Panc1 (cell line): ENCODE measurements at regions not wholly inside any gene's neighbourhood (a gene's known extent, or its start where the extent isn't known, plus 50 kb on each side); places are given as distances from the start of the nearest gene placed in this dataset.

Experiments used
- ATAC-seq: fragments of 200-7000 bp; cut with Tn5 transposase; 2 replicates; pipeline ENCODE4 v1.9.1; 2020; ENCODE audit warnings: mild to moderate bottlenecking, moderate library complexity
- BruUV-seq: library from RNA; stranded (reverse); fragments of 400-500 nt; replicated peaks from 2 replicates; lab custom pipeline; 2021; lab: Mats Ljungman, UMichigan
- CTCF ChIA-PET: fragments of 300-600 bp; sonication (Branson Sonifier 250); formaldehyde crosslinking; loops from one replicate; lab custom pipeline; 2022; ENCODE audit warnings: antibody characterized with exemption; lab: Charles Lee
- POLR2A ChIA-PET: fragments of 300-600 bp; sonication (Branson Sonifier 250); formaldehyde crosslinking; loops from one replicate; lab custom pipeline; 2022; ENCODE audit warnings: antibody characterized with exemption; lab: Charles Lee
- DNase-seq: peaks from one replicate; pipeline ENCODE4 v3.0.0-alpha.2; 2010; ENCODE audit warnings: low read depth, low spot score
- H3K27ac ChIP-seq: 2 replicates; pipeline ENCODE4 v1.5.1; 2011; ENCODE audit warnings: mild to moderate bottlenecking, low read length, inconsistent platforms
- H3K27me3 ChIP-seq: fragments of 200-500 bp; sonication (Bioruptor generic); 2 replicates; pipeline ENCODE4 v1.6.0; 2014; ENCODE audit warnings: low read length, inconsistent platforms; ENCODE audit not compliant: control insufficient read depth, insufficient read depth
- H3K36me3 ChIP-seq: fragments of 200-500 bp; sonication (Bioruptor generic); 2 replicates; pipeline ENCODE4 v1.5.1; 2014; ENCODE audit warnings: inconsistent platforms, mild to moderate bottlenecking, low read length, moderate library complexity; ENCODE audit not compliant: control insufficient read depth, insufficient read depth
- H3K4me1 ChIP-seq: 2 replicates; pipeline ENCODE4 v1.5.1; 2011; ENCODE audit warnings: inconsistent platforms, mild to moderate bottlenecking, low read length, moderate library complexity; ENCODE audit not compliant: control insufficient read depth, insufficient read depth
- H3K4me3 ChIP-seq, 2 experiments: 2 replicates each; pipeline ENCODE4 v1.5.1; 2011 to 2012; ENCODE audit warnings: low read depth in 2 of 2, low read length in 2 of 2, mild to moderate bottlenecking in 2 of 2, inconsistent platforms in 1 of 2, moderate library complexity in 1 of 2
- H3K9me3 ChIP-seq: fragments of 200-500 bp; sonication (Bioruptor generic); 2 replicates; pipeline ENCODE4 v1.5.1; 2014; ENCODE audit warnings: low read depth, mild to moderate bottlenecking, inconsistent platforms, low read length, moderate library complexity; ENCODE audit not compliant: control insufficient read depth, insufficient read depth
- POLR2AphosphoS5 ChIP-seq: IDR thresholded peaks from 2 replicates; pipeline ENCODE4 v1.6.1; 2012; ENCODE audit warnings: mild to moderate bottlenecking, low read depth, low read length, moderate library complexity
- SIN3A ChIP-seq: IDR thresholded peaks from 2 replicates; pipeline ENCODE4 v1.6.1; 2012; ENCODE audit warnings: low read depth, mild to moderate bottlenecking, low read length, moderate library complexity, borderline replicate concordance; ENCODE audit not compliant: insufficient read depth
- TCF7L2 ChIP-seq: IDR thresholded peaks from 2 replicates; pipeline ENCODE4 v1.6.1; 2011; ENCODE audit warnings: mild to moderate bottlenecking, low read depth, low read length, inconsistent platforms
- in situ Hi-C: cut with HindIII; loops from 2 replicates; pipeline ENCODE4 v1.10.0; 2016; ENCODE audit warnings: low sequenced_read_pairs, low pct_unique_long_range_greater_than_20kb
- intact Hi-C: fragments of 100-400 bp; cut with micrococcal nuclease; formaldehyde crosslinking; loops from one replicate; pipeline ENCODE4 v1.10.0; 2022; ENCODE audit not compliant: unreplicated experiment
- TF ChIP-seq, protein P1 (sequence below): fragments of 450-650 bp; IDR thresholded peaks from 2 replicates; pipeline ENCODE4 v1.5.1; 2017; ENCODE audit warnings: mild to moderate bottlenecking
- TF ChIP-seq, protein P2 (sequence below), 2 experiments: IDR thresholded peaks; 2 replicates each; pipeline ENCODE4 v1.6.1; 2011 to 2012; ENCODE audit warnings: low read depth in 2 of 2, control low read depth in 1 of 2, low read length in 1 of 2, mild to moderate bottlenecking in 1 of 2, moderate library complexity in 1 of 2; ENCODE audit not compliant: insufficient read depth in 1 of 2

DNA sequence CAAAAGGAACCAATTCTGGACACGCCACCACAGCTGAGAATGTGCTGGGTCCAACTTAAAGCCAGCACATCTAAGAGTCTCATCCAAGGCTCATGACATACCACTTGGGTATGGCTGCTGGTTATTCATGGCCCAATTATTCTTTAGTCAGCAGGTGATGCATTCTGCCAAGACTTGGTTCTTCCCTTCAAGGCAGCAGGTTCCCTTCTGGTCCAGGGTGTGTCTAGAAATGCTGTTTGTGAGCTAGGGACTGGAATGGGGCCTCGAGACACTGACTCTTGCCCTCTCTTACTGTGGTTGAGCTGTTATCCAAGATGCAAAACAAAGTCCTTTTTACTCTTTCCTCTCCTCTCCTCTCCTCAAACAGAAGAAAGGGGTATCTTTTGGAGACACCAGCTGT is 522.6 kb downstream of the HINT1 start:
- DNase-seq (no peak), ATAC-seq (no peak)
- intact Hi-C loops, result no loop called here
- Histone ChIP-seq H3K27ac (no peak overlapping the region), H3K4me1 (no peaks in the 10 kb centered on the region), H3K9me3 (no peaks in the 10 kb centered on the region), H3K4me3 (no peak overlapping the region), H3K36me3 (no peaks in the 10 kb centered on the region), H3K27me3 (no peaks in the 10 kb centered on the region)
- TF ChIP-seq, protein P1, sequence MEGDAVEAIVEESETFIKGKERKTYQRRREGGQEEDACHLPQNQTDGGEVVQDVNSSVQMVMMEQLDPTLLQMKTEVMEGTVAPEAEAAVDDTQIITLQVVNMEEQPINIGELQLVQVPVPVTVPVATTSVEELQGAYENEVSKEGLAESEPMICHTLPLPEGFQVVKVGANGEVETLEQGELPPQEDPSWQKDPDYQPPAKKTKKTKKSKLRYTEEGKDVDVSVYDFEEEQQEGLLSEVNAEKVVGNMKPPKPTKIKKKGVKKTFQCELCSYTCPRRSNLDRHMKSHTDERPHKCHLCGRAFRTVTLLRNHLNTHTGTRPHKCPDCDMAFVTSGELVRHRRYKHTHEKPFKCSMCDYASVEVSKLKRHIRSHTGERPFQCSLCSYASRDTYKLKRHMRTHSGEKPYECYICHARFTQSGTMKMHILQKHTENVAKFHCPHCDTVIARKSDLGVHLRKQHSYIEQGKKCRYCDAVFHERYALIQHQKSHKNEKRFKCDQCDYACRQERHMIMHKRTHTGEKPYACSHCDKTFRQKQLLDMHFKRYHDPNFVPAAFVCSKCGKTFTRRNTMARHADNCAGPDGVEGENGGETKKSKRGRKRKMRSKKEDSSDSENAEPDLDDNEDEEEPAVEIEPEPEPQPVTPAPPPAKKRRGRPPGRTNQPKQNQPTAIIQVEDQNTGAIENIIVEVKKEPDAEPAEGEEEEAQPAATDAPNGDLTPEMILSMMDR, result no peak
- no peak for TF ChIP-seq SIN3A
- TF ChIP-seq, protein P2, sequence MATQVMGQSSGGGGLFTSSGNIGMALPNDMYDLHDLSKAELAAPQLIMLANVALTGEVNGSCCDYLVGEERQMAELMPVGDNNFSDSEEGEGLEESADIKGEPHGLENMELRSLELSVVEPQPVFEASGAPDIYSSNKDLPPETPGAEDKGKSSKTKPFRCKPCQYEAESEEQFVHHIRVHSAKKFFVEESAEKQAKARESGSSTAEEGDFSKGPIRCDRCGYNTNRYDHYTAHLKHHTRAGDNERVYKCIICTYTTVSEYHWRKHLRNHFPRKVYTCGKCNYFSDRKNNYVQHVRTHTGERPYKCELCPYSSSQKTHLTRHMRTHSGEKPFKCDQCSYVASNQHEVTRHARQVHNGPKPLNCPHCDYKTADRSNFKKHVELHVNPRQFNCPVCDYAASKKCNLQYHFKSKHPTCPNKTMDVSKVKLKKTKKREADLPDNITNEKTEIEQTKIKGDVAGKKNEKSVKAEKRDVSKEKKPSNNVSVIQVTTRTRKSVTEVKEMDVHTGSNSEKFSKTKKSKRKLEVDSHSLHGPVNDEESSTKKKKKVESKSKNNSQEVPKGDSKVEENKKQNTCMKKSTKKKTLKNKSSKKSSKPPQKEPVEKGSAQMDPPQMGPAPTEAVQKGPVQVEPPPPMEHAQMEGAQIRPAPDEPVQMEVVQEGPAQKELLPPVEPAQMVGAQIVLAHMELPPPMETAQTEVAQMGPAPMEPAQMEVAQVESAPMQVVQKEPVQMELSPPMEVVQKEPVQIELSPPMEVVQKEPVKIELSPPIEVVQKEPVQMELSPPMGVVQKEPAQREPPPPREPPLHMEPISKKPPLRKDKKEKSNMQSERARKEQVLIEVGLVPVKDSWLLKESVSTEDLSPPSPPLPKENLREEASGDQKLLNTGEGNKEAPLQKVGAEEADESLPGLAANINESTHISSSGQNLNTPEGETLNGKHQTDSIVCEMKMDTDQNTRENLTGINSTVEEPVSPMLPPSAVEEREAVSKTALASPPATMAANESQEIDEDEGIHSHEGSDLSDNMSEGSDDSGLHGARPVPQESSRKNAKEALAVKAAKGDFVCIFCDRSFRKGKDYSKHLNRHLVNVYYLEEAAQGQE (IDR thresholded peaks at IDR 0.05; ENCODE audit: insufficient read depth in 1 of 2, low read depth in 2 of 2, low read length in 1 of 2), result no peak
- BruUV-seq, result no TSS peak
- ChIA-PET POLR2A (no interaction called here), CTCF (no interaction called here)
- in situ Hi-C loops, result no loop called here

DNA sequence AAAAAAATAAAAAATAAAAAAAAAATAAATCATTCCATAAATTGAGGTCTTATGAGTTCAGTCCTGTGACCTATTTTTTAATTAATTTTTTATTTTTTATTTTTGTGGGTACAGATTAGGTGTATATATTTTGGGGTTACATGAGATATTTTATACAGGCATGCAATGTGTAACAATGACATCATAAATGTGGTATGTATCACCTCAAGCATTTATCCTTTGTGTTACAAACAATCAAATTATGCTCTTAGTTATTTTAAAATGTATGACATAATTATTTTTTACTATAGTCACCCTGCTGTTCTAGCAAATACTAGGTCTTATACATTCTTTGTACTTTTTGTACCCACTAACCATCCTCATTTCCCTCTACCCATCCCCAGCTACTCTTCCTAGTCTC is 537.9 kb downstream of the HINT1 start:
- CTCF ChIA-PET, result no interaction called here
- no TSS peak for BruUV-seq
- no peak for TF ChIP-seq SIN3A
- no peaks in the 10 kb centered on the region for H3K9me3 ChIP-seq
- no peak for ATAC-seq
- H3K4me1 ChIP-seq, result no peaks in the 10 kb centered on the region
- POLR2A ChIA-PET, result no interaction called here
- H3K27ac ChIP-seq, result no peak overlapping the region
- no peak for DNase-seq
- H3K36me3 ChIP-seq, result no peaks in the 10 kb centered on the region
- H3K4me3 ChIP-seq, result no peak overlapping the region
- in situ Hi-C loops, result no loop called here
- H3K27me3 ChIP-seq, result no peaks in the 10 kb centered on the region
- intact Hi-C loops, result no loop called here

DNA sequence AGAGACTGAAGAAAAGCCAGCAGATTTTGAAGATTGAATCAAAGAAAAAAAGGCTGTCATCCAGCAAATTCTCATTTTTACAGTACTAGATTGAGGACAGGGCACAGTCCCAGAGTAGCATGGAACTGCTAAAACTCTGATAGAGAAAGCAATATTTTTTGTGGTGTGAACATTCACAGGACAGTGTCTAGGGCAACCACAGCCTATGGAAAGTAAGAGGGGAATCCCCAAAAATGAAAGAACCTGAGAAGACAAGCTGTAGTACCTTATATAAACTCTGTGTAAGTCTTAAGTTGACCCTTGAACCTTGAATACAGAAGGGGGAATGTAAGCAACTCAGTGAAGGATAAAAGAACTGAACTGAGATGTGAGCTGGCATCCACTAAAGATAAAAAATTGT is 540.3 kb downstream of the HINT1 start:
- intact Hi-C loops, result no loop called here
- no TSS peak for BruUV-seq
- ChIA-PET POLR2A (no interaction called here), CTCF (no interaction called here)
- in situ Hi-C loops, result no loop called here
- ATAC-seq, result no peak
- no peaks in the 10 kb centered on the region for H3K36me3 ChIP-seq
- no peaks in the 10 kb centered on the region for H3K4me1 ChIP-seq
- TF ChIP-seq POLR2AphosphoS5, result no peak
- TF ChIP-seq, protein P1, result no peak
- TF ChIP-seq, protein P2 (IDR thresholded peaks at IDR 0.05; ENCODE audit: insufficient read depth in 1 of 2, low read depth in 2 of 2, low read length in 1 of 2), result no peak
- TF ChIP-seq SIN3A, result no peak
- TF ChIP-seq TCF7L2, result no peak
- H3K9me3 ChIP-seq, result no peaks in the 10 kb centered on the region
- no peak overlapping the region for H3K27ac ChIP-seq
- no peak overlapping the region for H3K4me3 ChIP-seq
- H3K27me3 ChIP-seq, result no peaks in the 10 kb centered on the region
- no peak for DNase-seq
